NCI-H2196 (cell line): ENCODE measurements at regions not wholly inside any gene's neighbourhood (a gene's known extent, or its start where the extent isn't known, plus 50 kb on each side); places are given as distances from the start of the nearest gene placed in this dataset.

ENCODE experiments used
- DNase-seq: peaks from one replicate; lab custom pipeline; 2025; ENCODE audit not compliant: unreplicated experiment; lab: John Stamatoyannopoulos, UW

DNA sequence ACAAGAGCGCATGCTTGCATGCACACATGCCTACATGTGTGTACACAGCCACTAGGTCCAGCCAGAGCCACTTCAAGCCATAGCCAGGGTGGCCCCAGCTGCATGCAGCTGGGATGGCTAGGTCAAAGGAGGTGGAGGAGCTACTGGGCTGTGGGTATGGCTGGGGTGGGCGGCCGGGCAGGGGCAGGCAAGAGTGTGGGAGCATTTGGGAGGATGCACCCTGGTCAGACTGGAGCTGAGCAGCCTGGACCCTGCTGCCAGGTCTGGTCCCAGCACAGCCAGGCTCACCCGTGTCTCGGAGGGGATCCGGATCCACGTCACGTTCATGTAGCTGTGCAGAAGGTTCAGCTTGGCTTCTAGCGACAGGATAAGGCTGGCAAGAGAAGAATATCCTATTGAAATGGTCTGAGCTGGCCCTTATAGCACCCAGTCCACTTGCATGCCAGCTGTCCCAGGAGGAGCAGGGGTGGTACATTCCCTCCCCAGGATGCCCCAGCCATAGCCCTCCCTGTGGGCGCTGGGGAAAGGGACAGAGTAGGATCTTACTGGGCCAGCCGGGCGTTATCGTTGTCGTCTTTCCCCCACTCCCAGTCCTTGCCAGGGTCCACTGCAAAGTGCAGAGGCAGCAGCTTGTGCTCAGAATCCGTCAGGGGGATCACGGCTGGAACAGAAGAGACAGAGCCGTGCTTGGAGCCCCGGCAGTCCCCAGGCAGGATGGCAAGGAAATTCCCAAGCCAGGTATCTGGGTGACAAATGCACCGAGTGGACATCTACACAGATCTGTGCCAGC, 160.5 kb downstream of the KLF13 start:
- DNase-seq = no peak

DNA sequence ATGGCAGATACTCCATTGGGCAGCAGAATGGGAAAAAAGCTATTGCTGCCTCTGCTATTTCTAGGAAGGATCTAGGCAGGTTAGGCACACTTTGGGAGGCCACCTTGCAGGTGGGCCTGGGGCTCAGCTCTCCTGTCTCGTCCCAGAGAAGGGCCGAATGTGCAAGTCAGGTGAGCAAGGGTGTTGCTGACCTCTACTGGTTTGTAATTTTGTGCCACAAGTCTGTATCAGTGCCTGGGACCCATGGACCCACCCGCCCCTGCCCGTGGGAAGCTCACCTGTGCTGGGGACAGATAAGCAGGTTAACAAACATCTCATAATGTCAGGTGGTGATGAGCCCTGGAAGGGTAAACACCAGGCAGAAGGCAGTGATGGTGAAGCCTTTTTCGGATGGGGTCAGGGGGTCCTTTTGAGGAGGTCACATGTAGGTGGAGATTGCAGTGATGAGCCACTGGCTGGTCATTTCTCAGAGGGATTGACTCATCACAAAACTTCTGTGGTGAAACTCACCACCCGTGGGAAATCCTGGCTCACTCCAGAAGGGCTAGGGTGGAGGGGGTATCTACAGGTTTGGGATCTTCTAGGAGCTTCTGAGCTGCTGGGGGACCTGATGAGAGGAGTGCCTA, 161.3 kb downstream of the KLF13 start:
- peak; percentile 5 for DNase-seq

DNA sequence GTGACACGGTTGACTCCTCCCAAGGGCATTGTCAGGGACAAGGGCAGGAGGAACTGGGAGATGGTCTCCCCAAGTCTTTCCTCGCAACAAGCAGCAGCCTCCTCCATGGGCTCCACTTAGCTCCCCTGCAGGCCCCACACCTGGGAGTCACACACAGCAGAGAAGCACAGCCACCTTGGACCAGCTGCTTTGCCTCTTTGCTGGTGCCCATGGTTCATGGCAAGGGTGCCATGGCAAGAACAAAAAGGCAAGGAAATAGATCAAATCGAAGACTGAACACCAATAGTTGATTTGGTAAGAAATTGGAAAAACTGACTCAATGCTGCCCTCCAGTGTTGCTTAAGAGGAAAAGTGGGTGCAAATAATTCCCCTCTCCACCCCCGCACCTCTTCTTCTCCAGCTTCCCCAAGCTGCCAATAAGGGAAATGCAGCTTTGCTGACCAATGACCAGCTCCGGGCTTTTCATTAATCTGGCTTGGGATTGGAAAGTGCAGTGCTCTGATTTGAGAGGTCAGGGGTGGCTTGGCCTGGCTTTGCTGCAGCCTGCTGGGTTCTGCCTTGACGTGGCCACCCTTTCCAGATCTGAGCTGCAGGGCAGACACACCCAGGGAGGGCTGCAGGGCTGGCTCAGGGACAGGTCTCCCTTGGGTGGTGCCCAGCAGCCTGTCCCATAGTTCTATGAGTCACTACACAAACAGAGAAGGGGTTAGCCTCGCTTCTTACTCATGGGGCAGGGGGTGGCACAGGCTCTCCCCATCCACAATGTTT, 162.0 kb downstream of the KLF13 start:
- DNase-seq = peak; percentile 55

DNA sequence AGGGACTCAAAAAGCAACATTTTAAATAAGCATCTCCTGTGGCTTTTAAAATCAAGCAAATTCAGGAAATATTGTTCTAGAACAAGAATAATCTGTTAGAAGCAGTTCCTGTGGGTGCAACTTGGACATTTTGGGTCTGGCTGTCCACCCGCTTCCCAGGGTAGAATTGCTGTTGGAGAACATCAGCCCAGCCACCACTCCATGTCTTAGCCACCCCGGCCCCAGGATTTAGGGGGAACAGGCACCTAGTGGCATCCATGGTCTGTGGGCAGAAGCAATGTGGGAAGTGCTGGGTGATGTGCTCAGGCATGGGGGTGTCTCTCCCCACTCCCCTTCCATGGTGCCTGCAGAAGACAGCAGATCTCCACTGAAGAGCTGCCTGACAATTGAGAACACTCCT, 162.6 kb downstream of the KLF13 start:
- no peak for DNase-seq

DNA sequence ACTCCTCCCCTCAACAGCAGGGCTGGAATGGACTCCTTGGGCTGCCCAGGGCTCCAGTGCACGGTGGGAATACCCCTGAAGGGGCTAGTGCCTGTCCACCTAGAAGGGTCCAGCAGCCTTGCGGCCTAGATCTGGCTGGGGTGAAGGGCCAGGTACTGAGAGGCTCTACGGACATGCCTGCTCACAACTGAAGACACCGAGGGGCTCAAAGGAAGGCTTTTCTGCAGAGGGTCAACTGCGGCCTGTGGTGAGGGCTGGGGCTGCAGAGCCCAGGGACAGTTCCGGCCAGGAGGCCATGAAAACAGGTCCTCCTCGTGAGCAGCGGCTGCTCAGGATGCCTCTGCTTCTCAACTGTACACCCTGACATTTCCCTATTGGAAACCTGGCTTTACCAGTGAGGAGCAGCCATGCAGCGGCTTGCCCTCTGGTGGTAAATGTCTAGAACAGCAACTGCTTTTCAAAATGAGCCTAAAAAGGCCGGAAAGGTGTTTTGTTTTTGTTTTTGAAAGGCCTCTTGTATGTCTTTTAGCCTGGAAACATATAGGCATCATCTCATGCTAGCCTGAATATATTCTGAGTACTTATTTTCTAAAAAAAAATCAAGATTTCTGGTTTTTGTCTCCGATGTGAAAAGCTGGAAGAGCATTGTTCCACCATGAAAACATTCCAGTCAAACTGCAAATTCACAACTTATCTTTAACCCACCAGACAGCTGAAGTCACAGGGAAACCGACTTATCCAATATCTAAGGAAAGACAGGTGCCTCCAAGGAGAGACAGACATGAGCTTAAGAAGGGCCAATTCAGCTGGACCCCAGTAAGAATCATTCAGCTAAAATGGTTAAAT, 163.4 kb downstream of the KLF13 start:
- DNase-seq = peak; percentile 55

DNA sequence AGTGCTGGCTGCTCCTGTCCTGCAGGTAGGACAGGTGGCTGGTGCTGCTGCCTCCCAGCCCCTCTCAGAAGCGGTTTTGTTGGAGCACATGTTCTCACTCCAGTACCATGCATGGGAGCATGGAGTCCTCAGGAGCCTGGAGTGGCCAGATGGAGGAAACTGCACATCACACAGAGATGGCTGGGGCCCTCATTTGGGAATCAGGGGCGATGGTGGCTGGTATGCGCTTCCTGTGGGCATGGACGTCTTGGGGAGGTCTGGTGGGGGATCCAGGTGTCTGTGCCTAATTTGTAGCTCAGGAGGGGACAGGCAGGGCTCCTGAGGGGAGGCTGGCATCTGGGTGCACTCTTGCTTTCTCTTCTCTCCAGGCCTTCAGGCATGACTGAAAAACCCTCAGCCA, 168.2 kb downstream of the KLF13 start:
- no peak for DNase-seq

DNA sequence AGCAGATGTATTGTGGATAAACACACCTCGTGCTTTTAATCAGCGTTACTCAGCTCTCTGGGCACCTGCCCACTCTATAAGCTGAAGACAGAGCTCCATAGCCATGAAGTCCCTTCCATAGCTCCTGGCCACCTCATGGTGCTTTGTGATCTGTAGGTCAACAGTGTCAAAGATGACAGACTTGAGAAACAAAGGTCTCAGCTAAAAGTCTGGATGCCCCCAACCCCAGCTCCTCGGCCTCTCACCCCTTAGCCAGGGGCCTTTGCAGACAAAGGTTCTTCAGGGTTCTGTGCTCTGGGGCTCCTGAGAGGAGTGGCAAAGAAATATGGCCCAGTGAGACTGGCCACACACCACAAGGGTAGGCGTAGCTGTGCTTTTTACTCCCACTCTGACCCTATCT, 168.6 kb downstream of the KLF13 start:
- DNase-seq = no peak

DNA sequence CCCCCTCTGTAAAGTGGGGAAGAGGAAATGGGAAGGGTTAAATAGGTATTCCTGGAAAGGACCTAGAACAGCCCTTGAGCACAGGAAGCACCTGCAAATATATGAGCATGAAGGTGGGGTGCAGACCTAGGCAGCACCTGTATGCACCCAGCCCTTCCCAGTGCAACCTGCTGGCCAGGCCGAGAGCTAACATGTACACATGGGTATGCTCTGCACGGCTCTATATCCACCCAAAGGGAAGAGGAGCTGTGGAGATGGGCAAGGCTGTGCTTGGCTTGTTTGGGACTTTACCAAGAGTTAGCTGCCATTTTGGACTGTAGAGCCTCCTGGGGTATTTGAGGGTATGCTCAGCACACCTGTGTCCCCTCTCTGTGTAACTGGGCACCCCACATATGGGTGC, 171.2 kb downstream of the KLF13 start:
- DNase-seq = no peak

DNA sequence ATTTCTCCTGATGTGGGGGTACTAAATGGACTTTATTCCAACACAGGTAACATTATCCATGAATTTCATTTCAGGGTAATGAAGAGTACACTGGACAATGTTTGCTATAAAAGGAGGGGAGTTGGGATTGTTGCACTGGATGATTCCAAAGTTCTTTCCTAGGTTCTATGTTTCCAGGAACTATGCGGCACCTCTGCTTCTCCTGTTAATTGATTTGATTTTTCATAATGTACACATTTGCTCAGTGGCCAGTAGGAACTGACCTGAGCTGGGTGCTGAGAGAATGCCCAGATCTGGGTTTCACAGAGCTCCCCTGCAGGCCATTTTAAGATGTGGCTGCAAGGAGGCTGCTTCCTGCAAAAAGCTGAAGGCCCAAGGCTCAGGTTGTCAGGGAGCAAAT, 171.7 kb downstream of the KLF13 start:
- no peak for DNase-seq

DNA sequence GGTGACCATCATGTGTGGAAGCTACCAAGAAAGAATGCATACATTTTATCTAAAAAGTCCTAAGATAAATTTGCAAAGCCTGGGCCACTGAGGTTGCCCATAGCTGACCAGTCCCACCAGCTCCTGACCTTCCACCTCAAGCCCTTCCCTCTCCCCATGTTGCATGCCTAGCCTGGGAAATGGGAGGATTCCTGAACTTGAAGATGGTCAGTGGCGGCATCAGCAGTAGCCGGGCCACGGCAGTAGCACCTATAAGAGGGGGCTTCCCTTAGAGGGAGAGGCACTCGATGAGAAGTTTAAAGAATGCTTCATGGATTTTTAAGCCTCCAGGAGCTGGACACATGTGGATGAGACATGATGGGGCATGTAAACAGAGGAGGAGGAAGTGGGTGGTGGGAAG, 172.1 kb downstream of the KLF13 start:
- no peak for DNase-seq

DNA sequence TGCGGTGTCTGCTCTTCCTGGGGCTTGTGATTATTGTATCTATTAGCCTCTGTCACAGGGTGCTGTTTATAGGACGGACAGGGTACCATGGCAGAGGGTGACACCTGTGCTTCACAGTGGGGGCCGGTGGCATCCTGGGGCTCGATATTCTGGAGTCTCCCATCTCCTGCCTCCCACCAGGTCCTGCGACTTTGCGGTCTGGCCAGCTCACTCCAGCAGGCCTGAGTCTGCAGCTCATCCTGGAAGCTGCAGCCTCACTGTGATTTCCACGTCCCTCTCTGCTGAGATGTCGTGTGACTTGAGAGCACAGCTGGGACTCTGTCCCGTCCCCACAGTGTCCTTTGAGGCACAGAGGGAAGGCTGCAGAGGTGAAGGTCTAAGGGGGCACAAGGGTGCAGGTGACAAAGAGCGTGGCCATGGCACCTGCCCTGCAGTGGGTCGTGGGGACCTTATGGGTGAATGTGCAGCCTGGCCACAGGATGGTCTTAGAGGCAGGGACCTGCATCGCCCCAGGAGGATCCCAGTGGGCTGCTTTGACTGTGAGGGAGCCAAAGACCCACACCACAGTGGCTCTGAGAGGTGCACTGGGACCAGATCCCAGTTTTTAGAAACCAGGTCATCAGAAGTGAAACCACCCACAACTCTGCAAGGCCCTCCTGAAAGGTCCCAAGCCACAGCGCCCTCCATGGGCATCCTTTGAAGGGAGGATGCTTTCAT, 172.8 kb downstream of the KLF13 start:
- DNase-seq = no peak

DNA sequence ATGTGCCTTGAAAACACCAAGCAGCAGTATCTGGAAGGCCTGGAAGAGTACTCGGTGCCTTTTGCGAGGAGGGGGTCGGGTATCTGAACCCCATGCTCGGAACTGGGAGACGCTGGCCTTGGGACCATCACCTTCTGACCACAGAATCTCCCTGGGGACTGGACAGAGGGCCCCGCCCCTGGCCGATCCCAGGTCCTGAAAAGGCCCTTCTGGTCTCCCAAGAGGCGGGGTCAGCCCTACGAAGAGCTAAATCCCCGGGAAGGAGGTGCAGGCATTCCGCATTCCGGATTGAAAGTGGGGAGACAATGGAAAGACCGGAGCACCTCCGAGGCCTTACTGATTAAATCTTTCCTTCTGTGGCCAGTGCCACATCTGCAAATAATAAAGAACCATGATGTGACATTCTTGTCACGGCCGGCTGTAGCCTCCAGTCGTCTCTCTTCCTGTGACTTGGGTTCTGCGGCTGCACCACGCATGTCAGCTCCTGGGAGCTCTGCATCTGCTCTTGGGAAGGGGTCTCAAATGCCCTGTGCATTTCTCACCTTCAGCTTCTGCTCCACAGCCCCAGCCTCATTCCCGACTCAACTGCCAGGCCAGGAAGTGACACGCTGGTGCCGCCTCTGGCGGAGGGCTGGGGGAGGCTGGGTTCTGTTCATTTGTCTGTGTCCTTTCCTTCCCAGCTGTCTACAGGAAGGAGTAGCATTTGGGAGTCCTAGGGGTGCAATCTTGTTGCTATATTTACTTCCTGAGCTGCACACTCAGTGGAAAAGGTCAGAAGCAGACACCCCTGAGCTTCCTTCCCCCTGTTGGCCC, 173.5 kb downstream of the KLF13 start:
- DNase-seq = no peak

DNA sequence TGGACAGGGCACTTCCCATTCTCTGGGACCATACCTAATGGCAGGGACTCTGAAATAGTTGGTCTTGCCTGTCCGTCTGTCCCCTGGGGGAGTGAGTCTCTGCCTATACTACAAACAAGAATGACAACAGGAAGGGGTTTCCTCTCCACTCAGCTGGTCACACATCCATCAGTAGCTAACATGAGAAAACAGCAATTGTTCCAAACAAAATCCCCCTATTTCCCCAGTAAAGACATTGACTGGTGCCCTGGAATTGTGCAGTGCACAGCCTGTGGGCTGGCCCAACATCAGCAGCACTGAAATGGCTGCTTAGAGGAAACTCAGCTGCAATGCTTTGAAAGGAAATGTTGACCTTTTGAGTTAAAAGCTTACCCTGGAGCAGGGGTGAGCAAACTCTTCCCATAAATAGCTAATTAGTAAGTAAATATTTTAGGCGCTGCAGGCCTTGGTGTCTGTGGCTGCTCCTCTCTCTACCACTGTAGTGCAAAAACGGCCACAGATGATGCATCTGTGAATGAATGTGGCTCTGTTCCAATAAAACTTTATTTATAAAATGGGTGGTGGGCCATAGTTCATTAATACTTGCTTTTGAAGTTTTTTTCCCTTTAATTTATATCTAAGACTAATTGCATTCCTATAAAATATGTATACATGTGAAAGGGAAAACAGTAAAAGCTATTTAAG, 174.3 kb downstream of the KLF13 start:
- DNase-seq = no peak

DNA sequence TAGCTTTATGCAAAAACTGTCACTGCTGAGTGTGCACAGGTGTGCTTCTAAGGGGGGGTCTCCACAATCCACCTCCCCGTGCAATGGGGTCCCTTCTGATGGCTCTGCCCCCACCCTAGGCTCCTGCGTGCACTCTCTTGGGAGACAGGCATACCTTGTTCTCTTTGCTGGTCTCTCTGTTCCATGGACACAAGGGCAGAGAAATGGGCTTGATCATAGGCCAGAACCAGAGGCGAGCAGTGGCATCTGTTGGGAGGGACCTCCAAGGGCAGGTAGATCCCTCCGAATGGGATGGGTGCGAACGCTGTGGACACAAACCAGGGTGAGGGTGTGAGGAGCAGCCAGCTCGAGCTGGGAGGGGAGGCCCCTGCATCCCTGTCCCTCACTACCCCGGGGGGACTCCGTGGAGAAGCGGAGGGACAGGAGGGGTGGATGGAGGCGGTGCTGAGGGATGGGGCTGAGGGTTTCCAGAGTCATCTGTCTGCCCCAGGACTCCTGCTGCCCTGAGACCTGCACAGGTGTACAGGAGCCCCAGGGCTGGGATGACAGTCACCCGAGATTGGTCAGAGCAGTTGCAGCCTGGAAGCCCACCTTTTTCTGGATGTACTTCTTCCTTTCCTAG, 175.0 kb downstream of the KLF13 start:
- DNase-seq = no peak

DNA sequence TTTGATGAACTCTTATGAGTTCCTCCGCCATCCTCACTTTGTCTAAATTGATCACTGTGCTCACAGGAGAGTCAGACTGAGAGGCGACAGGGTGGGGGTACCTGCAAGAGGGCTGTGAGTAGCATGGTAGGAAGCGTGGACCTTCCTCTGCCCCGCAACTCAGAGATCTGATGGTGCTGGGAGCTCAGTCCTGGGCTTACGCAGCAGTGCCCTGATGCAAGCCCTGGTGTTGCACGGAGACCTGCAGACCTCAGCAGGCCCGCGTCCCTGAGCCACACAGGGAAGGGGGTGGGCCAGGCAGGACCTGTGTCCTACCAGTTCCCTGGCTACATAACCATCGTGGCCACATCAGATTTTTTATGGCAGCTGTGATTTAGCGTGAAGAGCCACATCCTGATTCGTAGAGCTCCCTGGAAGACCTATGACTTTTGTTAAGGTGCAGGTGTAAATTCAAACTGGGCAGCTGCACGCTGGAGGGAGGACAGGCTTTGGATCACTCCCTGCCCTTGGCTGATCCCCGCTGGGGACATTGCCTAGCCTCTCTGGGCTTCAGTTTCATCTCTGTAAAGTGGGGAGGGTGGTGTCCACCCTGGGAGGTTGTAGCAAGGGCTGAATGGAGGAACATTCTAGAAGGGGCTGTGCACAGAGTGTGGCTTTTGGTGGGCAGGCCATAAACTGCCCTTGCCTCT, 176.1 kb downstream of the KLF13 start:
- DNase-seq = no peak

DNA sequence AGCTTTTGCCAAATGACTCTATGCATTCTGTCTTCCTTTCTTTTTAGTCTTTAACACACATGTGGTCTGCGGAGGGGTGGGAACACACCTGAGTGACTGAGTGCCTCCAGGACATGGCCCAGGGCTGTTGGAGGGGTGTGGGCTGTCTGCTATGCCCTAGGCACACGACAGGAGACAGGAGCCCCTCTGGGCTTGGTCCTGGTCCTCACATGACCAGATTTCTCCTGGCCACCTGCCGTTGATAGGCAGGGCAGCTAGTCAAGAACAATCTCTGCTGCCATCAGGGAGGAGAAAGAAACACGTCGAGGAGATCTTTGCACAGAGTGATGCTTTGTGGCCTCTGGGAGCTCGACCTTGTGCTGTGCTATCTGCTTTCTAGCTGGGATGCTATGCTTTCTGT, 176.6 kb downstream of the KLF13 start:
- no peak for DNase-seq

DNA sequence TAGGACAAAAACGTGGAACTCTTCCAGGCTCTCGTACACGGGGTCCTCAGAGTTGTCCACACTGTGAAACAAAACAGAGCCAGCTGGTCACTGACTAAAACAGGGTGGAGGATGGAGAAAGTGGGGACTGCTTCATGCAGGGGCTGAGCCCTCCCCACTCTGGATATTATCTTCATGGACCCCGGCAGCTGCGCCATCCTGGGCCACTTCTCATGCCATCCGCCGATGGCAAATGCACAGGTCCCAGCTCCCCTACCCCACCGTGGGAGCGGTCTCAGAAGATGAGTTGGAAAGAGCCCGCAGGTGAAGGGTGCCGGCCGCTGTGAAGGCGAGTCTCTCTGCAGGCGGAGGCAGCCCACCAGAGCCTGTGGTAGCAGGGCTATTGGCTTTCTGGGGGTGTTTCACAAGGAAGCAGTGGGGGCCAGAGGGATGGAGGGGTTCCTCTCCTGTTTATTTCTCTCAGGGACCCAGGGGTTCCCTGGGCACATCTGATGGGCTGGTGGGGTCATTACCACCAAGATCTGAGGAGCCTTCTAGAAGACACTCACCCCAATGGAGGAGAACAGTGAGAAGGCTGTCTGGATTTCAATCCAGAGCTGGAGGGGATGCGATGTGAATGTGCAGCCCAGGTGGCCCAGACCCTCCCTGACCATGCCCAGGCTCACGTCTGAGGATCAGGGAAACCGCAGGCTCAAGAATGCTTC, 177.3 kb downstream of the KLF13 start:
- DNase-seq = no peak

DNA sequence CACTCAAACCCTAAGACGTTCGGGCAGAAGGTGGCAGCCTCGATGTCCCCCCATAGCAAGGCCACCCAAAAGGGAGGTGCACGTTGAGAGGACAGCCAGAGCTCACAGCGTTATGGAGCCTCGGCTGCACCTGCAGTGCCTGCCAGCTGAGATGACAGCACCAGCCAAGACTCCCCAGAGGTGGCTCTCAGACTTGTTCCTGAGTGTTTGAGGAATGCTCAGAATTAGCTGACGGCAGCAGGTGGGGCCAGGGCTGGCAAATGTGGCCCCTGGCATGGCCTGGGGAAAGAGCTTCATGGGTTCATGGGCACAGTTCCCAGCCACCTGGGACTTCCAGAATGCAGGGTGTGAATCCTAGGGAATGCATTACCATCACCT, 177.8 kb downstream of the KLF13 start:
- no peak for DNase-seq
